ENCODE measurements at regions not wholly inside any gene's neighbourhood (a gene's known extent, or its start where the extent isn't known, plus 50 kb on each side); places are given as distances from the start of the nearest gene placed in this dataset.
"Not testable (repeated sequence)": the region's sequence is repeated elsewhere in the genome, so short reads cannot be mapped to it uniquely, and the experiment has no call there.

DNA sequence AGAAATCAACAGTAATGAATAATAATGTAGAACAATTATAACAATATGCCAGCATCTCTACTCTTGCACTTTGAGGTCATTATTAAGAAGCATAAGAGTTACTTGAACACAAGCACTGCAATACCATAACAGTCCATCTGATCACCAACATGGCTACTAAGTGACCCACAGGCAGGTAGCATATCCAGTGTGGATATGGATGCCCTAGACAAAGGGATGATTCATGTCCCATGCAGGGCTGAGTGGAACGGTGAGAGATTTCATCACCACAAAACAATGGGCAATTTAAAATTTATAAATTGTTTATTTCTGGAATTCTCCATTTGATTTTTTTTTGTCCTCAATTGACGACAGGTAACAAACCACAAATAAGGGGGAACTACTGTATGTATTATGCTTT, 107.7 kb upstream of the TSC22D2 start:
- no peak for DNase-seq

DNA sequence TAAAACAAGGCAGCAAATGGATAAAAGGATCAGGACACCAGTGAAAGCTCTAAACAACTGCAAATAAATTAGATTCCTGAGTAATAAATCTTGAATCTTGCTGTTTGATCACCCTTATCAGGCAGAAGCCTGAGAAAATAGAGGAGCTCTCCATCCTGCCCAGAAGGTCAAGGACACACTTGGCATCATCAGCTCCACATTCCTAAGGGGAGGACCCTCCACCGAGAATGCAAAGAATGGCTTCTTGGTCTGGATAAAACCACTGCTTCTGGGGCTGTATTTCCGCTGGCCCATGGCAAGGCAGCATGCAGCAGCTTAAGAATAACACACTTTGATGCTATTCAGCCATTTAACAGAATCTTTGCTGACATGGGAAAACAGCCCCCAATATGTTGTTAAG, 108.9 kb upstream of the TSC22D2 start:
- DNase-seq: no peak

DNA sequence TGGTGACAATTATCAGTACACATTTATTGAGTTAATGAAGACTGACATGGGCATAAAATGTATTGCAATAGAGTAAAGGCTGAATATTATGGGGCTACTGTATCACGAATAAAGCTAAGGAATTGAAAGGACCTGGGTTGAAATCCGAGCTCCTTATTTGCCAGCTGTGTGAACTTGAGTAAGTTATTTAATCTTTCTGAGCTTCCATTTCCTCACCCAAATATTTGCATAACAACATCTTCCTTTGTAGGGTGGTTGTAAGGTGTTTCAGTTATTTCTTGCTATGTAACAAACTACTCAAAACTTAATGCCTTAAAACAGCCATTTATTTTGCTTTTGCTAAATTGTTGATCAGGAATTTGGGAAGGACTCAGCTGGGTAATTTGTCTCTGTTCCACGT, 111.1 kb upstream of the TSC22D2 start:
- no peak for DNase-seq

DNA sequence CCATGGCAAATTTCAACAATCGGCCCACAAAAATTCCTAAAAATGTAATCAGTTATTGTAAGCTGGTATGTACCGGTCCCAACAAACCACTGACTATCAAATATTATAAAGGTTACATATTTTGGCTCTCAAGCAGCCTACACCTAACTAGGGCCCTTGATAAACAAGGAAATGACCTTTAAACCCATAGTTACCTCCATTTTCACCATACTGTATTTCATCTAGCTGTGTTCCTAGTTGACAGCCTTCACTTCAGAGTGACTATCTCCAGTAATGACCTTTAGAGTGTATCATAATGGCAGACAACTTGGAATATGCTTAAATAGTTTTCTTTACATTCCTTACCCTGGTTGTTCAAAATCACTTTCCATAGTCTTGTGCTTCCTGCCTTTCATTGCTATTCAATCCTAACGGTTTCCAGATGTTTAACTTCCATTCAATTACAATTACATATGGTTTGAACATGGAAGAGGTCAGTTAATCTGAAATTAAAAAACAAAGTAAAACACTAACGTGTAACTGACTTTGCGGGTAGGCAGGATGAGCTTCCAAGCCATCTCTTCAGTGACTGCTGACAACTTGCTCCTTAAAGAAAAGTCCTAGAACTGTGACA, 111.9 kb upstream of the TSC22D2 start:
- DNase-seq: no peak

DNA sequence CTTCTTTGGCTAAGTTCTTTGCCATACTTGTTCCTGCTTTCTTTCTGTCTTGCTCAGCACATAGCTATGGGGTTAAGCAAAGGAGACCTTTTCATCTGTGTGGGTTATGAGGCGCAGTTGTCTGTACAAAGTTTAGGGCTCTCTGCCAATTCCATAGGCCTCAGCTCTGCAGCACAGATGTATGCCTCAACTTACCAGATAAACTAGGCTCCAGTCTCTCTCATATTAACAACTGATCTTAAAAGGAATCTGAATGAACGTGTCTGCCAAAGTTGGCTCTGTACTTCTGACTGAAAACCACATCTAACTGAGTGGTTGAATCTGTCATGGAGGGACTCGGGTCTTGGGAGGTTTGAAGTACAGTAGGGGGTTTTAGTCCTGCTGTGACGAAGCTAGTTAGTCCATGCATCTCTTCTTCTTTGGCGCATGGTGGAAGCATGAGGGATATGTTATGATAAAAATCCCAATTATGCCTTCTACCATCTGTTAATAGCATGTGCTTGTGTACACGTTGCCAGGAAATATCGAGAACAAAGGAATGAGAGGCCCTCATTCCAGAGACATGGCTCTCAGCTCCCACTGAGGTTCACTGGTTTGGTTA, 114.6 kb upstream of the TSC22D2 start:
- no peak for DNase-seq

DNA sequence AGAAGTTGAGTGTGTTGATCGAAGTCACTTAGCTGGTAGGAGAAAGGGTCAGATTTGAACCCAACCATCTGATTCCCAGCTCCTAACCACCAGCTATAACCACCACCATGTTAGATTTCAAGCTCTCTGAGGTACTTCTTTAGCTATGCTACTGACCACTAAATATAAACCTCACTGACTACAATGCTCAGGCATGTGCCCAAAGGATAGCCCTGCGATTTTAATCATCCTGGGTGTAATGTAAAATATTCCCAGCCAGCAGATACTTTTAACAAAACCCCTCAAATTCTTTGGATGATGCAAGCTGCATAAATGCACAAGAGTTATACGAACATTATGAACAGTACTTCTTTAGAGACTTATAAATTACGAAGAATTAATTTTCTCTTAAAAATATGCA, 115.2 kb upstream of the TSC22D2 start:
- no peak for DNase-seq

DNA sequence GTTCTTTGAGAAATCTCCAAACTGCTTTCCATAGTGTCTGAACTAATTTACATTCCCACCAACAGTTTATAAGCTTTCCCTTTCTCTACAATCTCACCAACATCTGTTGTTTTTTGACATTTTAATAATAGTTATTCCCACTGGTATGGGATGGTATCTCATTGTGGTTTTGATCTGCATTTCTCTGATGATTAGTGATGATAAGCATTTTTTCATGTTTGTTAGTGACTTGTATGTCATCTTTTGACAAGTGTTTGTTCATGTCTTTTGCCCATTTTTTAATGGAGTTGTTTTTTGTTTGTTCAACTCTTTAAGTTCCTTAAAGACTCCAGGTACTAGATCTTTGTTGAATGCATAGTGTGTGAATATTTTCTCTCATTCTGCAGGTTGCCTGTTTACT, 116.6 kb upstream of the TSC22D2 start:
- DNase-seq: no peak

DNA sequence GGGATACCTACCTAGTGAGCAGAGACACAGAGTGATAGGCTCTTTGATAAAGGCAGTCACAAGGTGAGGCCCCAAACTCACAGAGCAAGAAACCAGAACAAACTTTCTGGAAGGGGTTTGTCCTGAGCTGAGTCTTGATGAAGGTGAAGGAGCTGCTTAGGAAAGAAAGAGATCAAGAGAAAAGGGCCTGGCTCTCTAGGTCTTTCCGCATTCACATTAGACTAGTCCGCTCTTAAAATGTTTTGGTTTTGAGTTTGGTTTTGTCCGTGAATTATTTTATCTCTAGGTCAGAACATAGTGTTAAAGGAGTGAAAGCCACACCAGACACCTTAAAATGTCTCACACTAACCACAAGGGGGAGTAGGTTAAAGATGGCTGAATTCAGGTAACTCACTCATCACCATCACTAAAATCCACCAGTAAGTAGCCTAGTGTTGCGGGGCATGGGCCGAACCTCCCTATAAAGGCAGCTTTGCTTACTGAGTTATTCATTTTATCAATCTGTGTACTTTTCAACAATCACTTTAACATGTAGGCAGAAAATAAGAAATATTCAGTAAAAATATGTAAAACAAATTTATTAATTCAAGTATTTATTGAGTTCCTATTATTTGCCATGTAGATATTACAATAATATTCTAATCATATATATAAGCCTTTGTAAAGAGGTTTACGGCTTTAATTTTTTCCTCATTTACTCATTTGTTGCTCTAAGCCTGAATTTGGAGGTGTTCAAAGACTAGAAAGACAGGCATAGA, 121.5 kb upstream of the TSC22D2 start:
- DNase-seq: peak; percentile 28

DNA sequence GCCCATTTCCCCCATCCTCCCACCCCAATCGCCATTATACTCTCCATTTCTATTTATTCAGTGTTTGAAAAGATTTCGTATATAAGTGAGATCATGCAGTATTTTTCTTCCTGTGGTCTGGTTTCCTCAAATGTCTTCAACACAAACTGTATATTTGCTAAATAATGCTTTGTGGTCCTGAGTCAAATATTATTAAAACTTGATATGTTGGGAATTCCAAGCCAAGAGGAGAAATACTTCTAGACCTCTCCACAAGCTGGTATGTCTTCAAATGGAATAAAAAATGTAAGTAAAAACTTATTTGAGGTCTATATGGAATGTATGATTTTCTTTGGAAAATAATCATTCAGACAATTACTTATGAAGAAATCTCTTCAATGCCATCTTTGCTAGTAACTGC, 122.5 kb upstream of the TSC22D2 start:
- no peak for DNase-seq

DNA sequence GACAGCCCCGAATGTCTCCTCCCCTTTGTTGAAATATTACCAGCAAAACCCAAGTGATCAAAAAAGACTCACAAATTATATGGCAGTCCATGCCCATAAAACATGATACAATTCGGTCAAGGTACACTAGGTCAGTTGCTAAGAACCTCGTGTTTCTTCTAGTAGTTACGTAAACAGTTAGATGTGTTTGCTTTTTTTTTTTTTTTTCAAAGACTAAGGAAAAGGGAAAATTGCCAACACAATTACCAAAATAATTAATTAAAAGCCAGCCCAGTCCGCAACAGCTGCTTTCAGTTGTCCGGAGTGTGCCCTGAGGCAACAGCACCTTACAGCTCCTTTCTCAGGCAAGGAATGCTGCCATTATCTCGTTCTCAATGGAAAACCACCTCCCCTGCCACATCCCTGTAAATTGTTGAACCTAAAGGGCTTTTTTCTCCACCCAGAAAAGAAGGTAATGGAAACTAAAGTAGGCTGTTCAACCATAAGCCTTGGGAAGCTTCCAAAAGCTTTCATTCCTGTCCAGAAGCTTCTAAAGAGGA, 129.2 kb upstream of the TSC22D2 start:
- no peak for DNase-seq

DNA sequence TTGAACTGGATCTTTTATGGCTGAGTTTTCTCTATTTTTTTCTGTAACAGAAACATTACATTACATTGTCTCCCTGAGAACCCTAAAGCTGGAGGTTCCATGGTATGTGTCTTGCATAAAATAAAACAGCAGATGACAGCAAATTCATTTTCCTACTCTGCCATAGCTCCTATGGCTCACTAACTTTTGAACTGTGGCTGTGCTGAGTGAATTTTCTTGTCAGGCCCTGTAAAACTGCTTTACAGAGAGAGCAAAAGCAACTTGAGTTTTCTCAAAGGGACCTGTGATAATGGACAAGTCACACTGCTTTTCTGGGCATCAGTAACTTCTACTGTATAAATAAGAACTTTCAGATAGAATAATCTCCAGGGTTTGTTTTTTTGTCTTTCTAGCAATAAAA, 129.9 kb upstream of the TSC22D2 start:
- DNase-seq: no peak

DNA sequence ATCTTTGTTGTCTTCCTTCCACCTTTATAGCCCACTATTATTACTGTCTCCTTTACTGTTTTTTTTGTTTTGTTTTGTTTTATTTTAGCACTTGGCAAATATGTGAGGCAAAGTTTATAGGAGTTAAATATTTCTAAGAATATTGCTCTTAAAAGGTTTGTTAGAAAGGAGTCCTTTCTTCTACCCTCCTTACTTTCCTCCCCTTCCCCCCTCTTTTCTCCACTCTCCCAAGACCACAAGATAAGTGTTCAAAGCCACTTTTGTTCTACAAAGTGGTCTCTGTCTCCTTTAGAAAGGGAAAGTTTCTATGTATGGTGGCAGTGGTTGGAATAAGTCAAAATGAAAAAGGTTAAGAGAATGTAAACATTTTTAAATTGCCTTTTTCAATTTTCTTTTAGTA, 130.7 kb upstream of the TSC22D2 start:
- DNase-seq: no peak

DNA sequence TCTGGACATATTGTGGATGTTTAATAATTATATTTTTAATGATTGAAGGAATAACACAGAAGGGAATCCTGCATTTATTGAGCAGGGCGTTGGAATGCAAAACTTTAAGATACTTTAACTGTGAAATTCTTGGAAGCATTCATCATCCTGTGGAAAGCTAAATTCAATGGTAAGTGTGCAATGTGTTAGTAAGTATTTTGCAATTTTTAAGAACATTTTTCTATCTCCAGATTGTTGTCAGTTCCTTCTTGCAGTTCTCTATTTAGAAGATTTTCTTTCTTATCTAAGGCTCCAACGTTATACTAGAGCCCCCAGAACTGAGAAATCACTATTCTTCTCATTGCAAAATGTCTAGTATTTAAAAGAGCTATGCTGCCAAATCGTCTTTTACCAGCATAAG, 132.2 kb upstream of the TSC22D2 start:
- DNase-seq: no peak

DNA sequence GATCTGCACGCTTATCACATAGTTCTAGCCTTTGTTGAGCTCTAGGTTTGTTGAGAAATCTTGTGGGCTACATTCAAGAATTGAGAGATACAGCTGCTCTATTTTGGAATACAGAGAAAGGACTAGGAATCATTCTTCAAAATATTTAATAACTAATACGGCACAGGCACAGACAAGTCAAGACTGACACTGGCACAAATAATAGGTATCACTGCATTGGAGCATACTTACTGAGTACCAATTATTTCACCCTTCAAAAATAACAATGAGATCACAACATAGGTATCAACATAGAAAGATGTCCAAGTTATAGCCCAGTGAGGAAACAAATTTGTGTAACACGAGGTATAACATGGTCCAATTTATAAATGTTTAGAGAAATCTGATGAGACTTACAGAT, 133.7 kb upstream of the TSC22D2 start:
- no peak for DNase-seq

DNA sequence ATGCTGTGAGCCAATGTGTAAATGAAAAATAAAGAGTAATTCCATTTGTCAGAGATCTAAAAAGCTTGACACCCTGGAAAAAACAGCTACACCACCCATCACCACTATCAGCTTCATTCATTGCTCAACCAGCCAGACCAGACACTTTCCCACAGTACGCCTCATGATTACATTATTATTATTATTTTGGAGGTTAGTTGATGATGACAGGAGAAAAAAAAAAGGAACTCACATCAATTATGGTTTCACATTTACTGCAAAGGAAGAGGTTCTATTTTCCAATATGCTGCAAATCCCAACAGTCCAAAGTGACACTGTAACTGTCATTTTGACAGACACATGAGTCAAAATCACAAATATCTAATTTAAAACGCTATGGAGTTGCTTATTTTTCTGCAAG, 134.7 kb upstream of the TSC22D2 start:
- no peak for DNase-seq

DNA sequence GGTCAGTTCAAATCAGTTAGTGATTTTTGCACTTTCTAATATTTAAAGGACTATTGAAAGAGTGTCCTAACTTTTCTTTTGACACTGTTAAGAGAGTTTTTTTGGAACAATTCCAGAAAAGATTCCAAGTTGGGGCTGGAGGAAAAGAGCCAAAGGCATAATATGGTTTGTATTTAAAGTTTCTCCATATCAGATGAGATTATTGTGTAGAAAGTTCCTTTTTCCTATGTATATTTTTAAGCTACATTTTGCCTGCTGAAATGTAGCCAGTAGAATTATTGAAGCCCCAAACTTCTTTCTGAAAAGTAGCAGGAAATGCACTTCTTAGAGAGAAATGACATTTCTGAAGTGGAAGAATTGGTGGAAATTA, 136.5 kb upstream of the TSC22D2 start:
- DNase-seq: no peak

DNA sequence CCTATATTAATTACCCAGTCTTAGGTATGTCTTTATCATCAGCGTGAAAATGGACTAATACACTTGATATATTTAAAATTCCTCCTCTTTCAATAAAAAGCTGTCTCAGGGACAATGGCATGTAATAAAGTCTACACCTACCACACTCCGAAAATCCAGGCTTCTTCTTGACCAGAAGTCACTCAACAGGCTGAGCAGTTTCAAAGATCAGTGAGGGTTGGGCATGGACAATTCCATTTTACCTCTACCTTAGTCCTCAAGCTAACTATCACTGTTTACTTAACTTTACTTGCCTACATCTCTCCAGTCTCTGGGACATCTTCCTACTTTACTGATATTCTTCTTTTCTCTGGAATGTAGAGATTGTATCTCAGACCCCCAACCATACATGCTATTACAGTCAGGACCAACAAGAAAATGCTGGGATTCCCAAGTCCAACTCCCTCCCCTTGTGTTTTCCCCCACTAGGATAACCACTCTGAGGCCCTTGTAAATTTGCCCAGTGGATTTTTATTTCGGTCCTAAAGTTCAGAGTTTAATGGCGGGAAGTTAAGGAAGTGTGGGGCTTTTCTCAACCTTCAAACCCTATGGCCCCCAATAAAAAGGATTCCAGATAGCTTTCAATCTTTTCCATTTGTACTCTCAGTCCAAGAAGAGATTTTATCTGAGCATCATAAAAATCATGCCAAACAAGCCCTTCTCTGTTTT, 137.1 kb upstream of the TSC22D2 start:
- DNase-seq: no peak

DNA sequence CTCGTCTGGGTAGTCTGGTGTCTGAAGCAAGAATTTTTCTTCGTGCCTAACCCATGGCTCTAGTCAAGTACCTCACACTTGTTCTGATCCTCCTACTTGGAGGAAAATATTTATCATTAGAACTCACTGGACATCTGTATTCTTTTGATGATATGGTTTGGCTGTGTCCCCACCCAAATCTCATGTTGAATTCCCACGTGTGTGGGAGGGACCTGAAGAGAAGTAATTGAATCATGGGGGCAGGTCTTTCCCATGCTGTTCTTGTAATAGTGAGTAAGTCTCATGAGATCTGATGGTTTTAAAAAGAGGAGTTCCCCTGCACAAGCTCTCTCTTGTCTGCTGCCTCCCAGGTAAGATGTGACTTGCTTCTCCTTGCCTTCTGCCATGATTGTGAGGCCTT, 137.7 kb upstream of the TSC22D2 start:
- not testable (repeated sequence) for DNase-seq

DNA sequence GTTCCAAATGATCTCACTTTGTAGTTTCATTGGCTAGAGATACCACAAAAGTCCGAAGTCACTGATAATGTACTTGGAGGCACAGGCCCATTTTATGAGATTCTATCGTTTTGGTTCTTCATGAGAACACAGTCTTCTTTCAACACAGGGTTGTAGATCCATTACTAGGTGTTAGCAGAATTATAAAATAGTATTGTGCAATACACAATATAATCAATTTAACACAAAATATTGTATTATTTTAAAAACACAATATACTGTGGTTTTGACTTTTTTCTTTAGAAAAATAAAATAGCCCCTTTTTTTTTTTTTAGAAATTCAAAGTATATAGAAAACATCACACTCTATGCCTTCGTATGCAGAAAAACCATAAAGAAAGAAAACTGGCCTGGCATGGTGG, 138.6 kb upstream of the TSC22D2 start:
- no peak for DNase-seq

DNA sequence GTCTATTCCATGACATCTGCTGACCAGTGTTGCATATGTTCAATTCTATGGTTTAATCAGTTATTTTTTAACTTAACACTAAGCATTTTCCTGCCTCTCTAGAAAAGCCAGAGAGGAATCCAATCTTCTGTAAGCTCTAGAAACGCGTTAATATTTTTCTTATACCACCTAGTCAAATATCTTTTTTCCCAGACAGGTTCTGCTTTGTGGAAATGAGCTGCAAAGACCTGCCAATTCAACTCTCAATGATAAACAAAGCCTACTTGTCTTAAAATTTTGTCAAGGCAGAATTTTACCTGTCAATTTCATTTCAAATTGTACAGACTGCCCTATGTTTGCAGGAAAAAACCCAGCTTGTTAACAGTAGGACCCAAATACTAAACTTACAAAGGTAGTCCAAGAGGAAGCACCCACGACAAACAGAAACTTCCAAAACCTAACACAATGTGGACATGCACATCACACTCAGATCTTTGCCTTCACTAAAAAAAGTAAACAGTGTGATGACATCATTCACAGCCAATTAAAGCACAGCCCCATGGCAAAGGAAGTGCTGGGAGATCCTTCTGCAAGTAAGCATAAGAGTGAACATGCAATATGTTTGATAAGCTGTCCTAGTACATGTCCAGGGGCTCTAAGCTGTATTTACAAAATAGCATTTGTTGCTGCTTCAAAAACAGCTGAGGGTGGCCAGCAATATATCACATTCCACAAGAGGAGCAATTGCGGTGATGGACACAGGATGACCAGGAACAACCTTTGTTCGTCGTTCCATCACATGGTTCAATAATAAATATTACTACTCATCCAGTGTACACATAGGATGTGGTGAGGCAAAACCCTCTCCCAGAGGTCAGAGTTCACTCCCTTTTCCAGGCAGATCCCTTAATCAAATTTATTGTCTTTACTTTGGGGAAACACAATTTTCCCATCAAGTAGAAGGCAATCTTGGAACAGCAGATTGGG, 139.4 kb upstream of the TSC22D2 start:
- DNase-seq: no peak

DNA sequence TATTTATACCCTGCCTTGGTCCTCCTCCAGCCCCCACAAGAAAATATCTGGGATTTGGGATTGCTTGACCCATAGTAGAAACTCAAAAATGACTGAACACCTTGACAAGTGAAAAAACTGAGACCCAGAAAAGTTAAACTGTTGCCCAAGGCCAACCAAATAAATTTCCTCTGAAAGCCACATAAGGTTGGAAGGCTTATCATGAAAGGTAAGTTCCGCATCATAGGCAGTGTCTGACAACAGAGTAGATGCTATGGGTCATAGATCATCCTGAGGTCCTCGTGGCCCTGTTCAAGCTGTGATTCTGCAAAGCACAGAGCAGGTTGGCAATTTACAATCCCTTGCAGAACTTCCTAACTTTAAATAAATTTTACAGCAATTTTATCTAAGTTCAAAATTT, 140.8 kb upstream of the TSC22D2 start:
- no peak for DNase-seq

DNA sequence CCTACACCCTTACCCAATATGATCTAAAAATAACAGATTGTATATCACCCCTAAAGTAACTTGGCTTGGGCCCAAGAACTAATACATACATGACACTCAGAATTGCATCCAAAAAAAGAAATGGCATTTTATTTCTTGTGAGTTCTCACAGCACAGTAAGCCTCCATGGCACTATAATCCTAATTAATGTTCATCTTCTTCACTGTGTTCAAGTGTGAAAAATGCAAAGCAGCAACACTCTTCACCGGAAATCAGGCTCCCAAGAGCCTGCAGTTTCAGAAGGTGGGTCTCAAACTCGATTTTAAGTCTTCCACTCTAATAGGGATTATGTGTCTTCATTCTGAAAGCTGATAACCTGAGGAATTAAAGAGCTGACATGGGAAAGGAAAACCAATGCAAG, 142.8 kb upstream of the TSC22D2 start:
- no peak for DNase-seq
